Left ventricle myocardium inferior (tissue), 1 donor: ENCODE measurements at regions not wholly inside any gene's neighbourhood (a gene's known extent, or its start where the extent isn't known, plus 50 kb on each side); places are given as distances from the start of the nearest gene placed in this dataset.
"Not testable (repeated sequence)": the region's sequence is repeated elsewhere in the genome, so short reads cannot be mapped to it uniquely, and the experiment has no call there.

Experiments used
- DNase-seq: peaks from one replicate; pipeline ENCODE4 v3.0.0-alpha.2; 2020
- H3K27ac ChIP-seq: fragments of 200-600 bp; replicated peaks from 2 replicates; pipeline ENCODE4 v1.8.0; 2021
- H3K27me3 ChIP-seq: fragments of 200-600 bp; 2 replicates; pipeline ENCODE4 v1.8.0; 2021; ENCODE audit warnings: low read depth
- H3K36me3 ChIP-seq: fragments of 200-600 bp; 2 replicates; pipeline ENCODE4 v1.8.0; 2021
- H3K4me1 ChIP-seq: fragments of 200-600 bp; 2 replicates; pipeline ENCODE4 v1.8.0; 2021
- H3K4me3 ChIP-seq: fragments of 200-600 bp; 2 replicates; pipeline ENCODE4 v1.8.0; 2021; ENCODE audit warnings: mild to moderate bottlenecking, moderate library complexity
- H3K9me3 ChIP-seq: fragments of 200-600 bp; replicated peaks from 2 replicates; pipeline ENCODE4 v1.8.0; 2021
- CTCF ChIP-seq: fragments of 200-600 bp; IDR thresholded peaks from 2 replicates; pipeline ENCODE4 v1.8.0; 2021; ENCODE audit warnings: antibody characterized with exemption, mild to moderate bottlenecking, borderline replicate concordance
- intact Hi-C: fragments of 100-400 bp; cut with micrococcal nuclease; formaldehyde crosslinking; loops from one replicate; pipeline ENCODE4 v1.11.0; 2022
- donor health status: DM: no; HTN: yes; CAD: no; lungs with severe emphysema.

GRCh38 chrX:146041741-146042140 is 224.1 kb downstream of the SLITRK2 start:
- H3K9me3 ChIP-seq, result no peaks in the 10 kb centered on the region
- H3K36me3 ChIP-seq, result no peaks in the 10 kb centered on the region
- no peak for DNase-seq
- H3K27me3 ChIP-seq, result no peaks in the 10 kb centered on the region
- intact Hi-C loops, result no loop called here
- no peak overlapping the region for H3K4me3 ChIP-seq
- H3K27ac ChIP-seq, result no peak overlapping the region
- H3K4me1 ChIP-seq, result no peaks in the 10 kb centered on the region
- TF ChIP-seq CTCF, result no peak

- DNase-seq, H3K9me3 ChIP-seq, intact Hi-C loops, H3K27me3 ChIP-seq, H3K27ac ChIP-seq, H3K4me3 ChIP-seq, H3K4me1 ChIP-seq, H3K36me3 ChIP-seq: not testable (repeated sequence)
These were observed 228.5 kb downstream of the SLITRK2 start for GRCh38 chrX:146046011-146046715.

- H3K27ac ChIP-seq, H3K9me3 ChIP-seq, H3K4me1 ChIP-seq, H3K36me3 ChIP-seq, DNase-seq, H3K4me3 ChIP-seq, H3K27me3 ChIP-seq, intact Hi-C loops: not testable (repeated sequence)
These were observed 231.9 kb downstream of the SLITRK2 start for GRCh38 chrX:146049568-146049967.

GRCh38 chrX:146054311-146054710 is 236.7 kb downstream of the SLITRK2 start:
- H3K9me3 ChIP-seq, result no peaks in the 10 kb centered on the region
- no peak for TF ChIP-seq CTCF
- H3K36me3 ChIP-seq, result no peaks in the 10 kb centered on the region
- DNase-seq, result no peak
- intact Hi-C loops, result no loop called here
- H3K27me3 ChIP-seq, result no peaks in the 10 kb centered on the region
- no peaks in the 10 kb centered on the region for H3K4me1 ChIP-seq
- H3K4me3 ChIP-seq, result no peak overlapping the region
- H3K27ac ChIP-seq, result no peak overlapping the region

GRCh38 chrX:146055733-146056132 is 238.1 kb downstream of the SLITRK2 start:
- H3K4me1 ChIP-seq, result no peaks in the 10 kb centered on the region
- H3K9me3 ChIP-seq, result no peaks in the 10 kb centered on the region
- no peak overlapping the region for H3K27ac ChIP-seq
- no peaks in the 10 kb centered on the region for H3K27me3 ChIP-seq
- intact Hi-C loops, result no loop called here
- no peaks in the 10 kb centered on the region for H3K36me3 ChIP-seq
- H3K4me3 ChIP-seq, result no peak overlapping the region
- TF ChIP-seq CTCF, result no peak
- DNase-seq, result no peak

GRCh38 chrX:146056511-146057081 is 239.0 kb downstream of the SLITRK2 start:
- intact Hi-C loops, result no loop called here
- no peak for DNase-seq
- Histone ChIP-seq H3K27ac (no peak overlapping the region), H3K36me3 (no peaks in the 10 kb centered on the region), H3K27me3 (no peaks in the 10 kb centered on the region), H3K4me1 (no peaks in the 10 kb centered on the region), H3K9me3 (no peaks in the 10 kb centered on the region), H3K4me3 (no peak overlapping the region)
- TF ChIP-seq CTCF, result no peak
